ENCODE measurements at regions not wholly inside any gene's neighbourhood (a gene's known extent, or its start where the extent isn't known, plus 50 kb on each side); places are given as distances from the start of the nearest gene placed in this dataset.

- Histone ChIP-seq H3K9me3 (ENCODE audit: control insufficient read depth, insufficient read depth, low read length) (no peaks in the 10 kb centered on the region), H3K9ac (ENCODE audit: low read depth, low read length) (no peak overlapping the region), H3K36me3 (ENCODE audit: insufficient read depth, low read length) (no peaks in the 10 kb centered on the region), H3K4me1 (ENCODE audit: insufficient read depth, low read length) (no peaks in the 10 kb centered on the region)
These were observed 91.1 kb upstream of the PPP1R26 start for GRCh38 chr9:135388530-135388929.

- Histone ChIP-seq H3K9ac (ENCODE audit: low read depth, low read length) (no peak overlapping the region), H3K4me1 (ENCODE audit: insufficient read depth, low read length) (no peaks in the 10 kb centered on the region), H3K9me3 (ENCODE audit: control insufficient read depth, insufficient read depth, low read length) (peaks cover 2% of the 10 kb centered on the region), H3K36me3 (ENCODE audit: insufficient read depth, low read length) (no peaks in the 10 kb centered on the region)
These were observed 87.8 kb upstream of the PPP1R26 start for GRCh38 chr9:135391759-135392158.

GRCh38 chr9:135392511-135392910 is 87.1 kb upstream of the PPP1R26 start:
- Histone ChIP-seq H3K4me1 (ENCODE audit: insufficient read depth, low read length) (no peaks in the 10 kb centered on the region), H3K9me3 (ENCODE audit: control insufficient read depth, insufficient read depth, low read length) (peaks cover 2% of the 10 kb centered on the region)

GRCh38 chr9:135394131-135394530 is 85.5 kb upstream of the PPP1R26 start:
- no peaks in the 10 kb centered on the region for H3K4me1 ChIP-seq (ENCODE audit: insufficient read depth, low read length)
- H3K9me3 ChIP-seq (ENCODE audit: control insufficient read depth, insufficient read depth, low read length), result peaks cover 2% of the 10 kb centered on the region
- H3K9ac ChIP-seq (ENCODE audit: low read depth, low read length), result no peak overlapping the region
- H3K36me3 ChIP-seq (ENCODE audit: insufficient read depth, low read length), result no peaks in the 10 kb centered on the region

More at GRCh38 chr9:135392511-135392910, 87.1 kb upstream of the PPP1R26 start:
- Histone ChIP-seq H3K9ac (ENCODE audit: low read depth, low read length) (no peak overlapping the region), H3K36me3 (ENCODE audit: insufficient read depth, low read length) (no peaks in the 10 kb centered on the region)

- Histone ChIP-seq H3K9ac (ENCODE audit: low read depth, low read length) (no peak overlapping the region), H3K36me3 (ENCODE audit: insufficient read depth, low read length) (no peaks in the 10 kb centered on the region), H3K9me3 (ENCODE audit: control insufficient read depth, insufficient read depth, low read length) (peaks cover 2% of the 10 kb centered on the region), H3K4me1 (ENCODE audit: insufficient read depth, low read length) (no peaks in the 10 kb centered on the region)
These were observed 84.6 kb upstream of the PPP1R26 start for GRCh38 chr9:135394699-135395645.

GRCh38 chr9:135397142-135397541 is 82.4 kb upstream of the PPP1R26 start:
- H3K9ac ChIP-seq (ENCODE audit: low read depth, low read length), result no peak overlapping the region
- peaks cover 2% of the 10 kb centered on the region for H3K9me3 ChIP-seq (ENCODE audit: control insufficient read depth, insufficient read depth, low read length)
- no peaks in the 10 kb centered on the region for H3K4me1 ChIP-seq (ENCODE audit: insufficient read depth, low read length)
- H3K36me3 ChIP-seq (ENCODE audit: insufficient read depth, low read length), result no peaks in the 10 kb centered on the region

GRCh38 chr9:135399000-135399649 is 80.5 kb upstream of the PPP1R26 start:
- Histone ChIP-seq H3K36me3 (ENCODE audit: insufficient read depth, low read length) (no peaks in the 10 kb centered on the region), H3K4me1 (ENCODE audit: insufficient read depth, low read length) (no peaks in the 10 kb centered on the region), H3K9me3 (ENCODE audit: control insufficient read depth, insufficient read depth, low read length) (peaks cover 2% of the 10 kb centered on the region), H3K9ac (ENCODE audit: low read depth, low read length) (no peak overlapping the region)

GRCh38 chr9:135400496-135400895 is 79.1 kb upstream of the PPP1R26 start:
- H3K4me1 ChIP-seq (ENCODE audit: insufficient read depth, low read length), result no peaks in the 10 kb centered on the region
- H3K9me3 ChIP-seq (ENCODE audit: control insufficient read depth, insufficient read depth, low read length), result peaks cover 2% of the 10 kb centered on the region
- no peaks in the 10 kb centered on the region for H3K36me3 ChIP-seq (ENCODE audit: insufficient read depth, low read length)
- H3K9ac ChIP-seq (ENCODE audit: low read depth, low read length), result no peak overlapping the region

GRCh38 chr9:135401218-135401617 is 78.4 kb upstream of the PPP1R26 start:
- no peaks in the 10 kb centered on the region for H3K36me3 ChIP-seq (ENCODE audit: insufficient read depth, low read length)
- H3K9me3 ChIP-seq (ENCODE audit: control insufficient read depth, insufficient read depth, low read length), result peaks cover 2% of the 10 kb centered on the region
- no peaks in the 10 kb centered on the region for H3K4me1 ChIP-seq (ENCODE audit: insufficient read depth, low read length)
- H3K9ac ChIP-seq (ENCODE audit: low read depth, low read length), result no peak overlapping the region

- Histone ChIP-seq H3K9ac (ENCODE audit: low read depth, low read length) (no peak overlapping the region), H3K9me3 (ENCODE audit: control insufficient read depth, insufficient read depth, low read length) (no peaks in the 10 kb centered on the region), H3K36me3 (ENCODE audit: insufficient read depth, low read length) (no peaks in the 10 kb centered on the region), H3K4me1 (ENCODE audit: insufficient read depth, low read length) (no peaks in the 10 kb centered on the region)
These were observed 77.4 kb upstream of the PPP1R26 start for GRCh38 chr9:135402048-135402738.

- H3K9me3 ChIP-seq (ENCODE audit: control insufficient read depth, insufficient read depth, low read length), result no peaks in the 10 kb centered on the region
- H3K36me3 ChIP-seq (ENCODE audit: insufficient read depth, low read length), result no peaks in the 10 kb centered on the region
- H3K9ac ChIP-seq (ENCODE audit: low read depth, low read length), result no peak overlapping the region
- no peaks in the 10 kb centered on the region for H3K4me1 ChIP-seq (ENCODE audit: insufficient read depth, low read length)
These were observed 76.6 kb upstream of the PPP1R26 start for GRCh38 chr9:135402739-135403695.

GRCh38 chr9:135403733-135404450 is 75.7 kb upstream of the PPP1R26 start:
- Histone ChIP-seq H3K4me1 (ENCODE audit: insufficient read depth, low read length) (no peaks in the 10 kb centered on the region), H3K36me3 (ENCODE audit: insufficient read depth, low read length) (no peaks in the 10 kb centered on the region), H3K9ac (ENCODE audit: low read depth, low read length) (no peak overlapping the region), H3K9me3 (ENCODE audit: control insufficient read depth, insufficient read depth, low read length) (no peaks in the 10 kb centered on the region)

- Histone ChIP-seq H3K36me3 (ENCODE audit: insufficient read depth, low read length) (no peaks in the 10 kb centered on the region), H3K4me1 (ENCODE audit: insufficient read depth, low read length) (no peaks in the 10 kb centered on the region), H3K9ac (ENCODE audit: low read depth, low read length) (no peak overlapping the region), H3K9me3 (ENCODE audit: control insufficient read depth, insufficient read depth, low read length) (no peaks in the 10 kb centered on the region)
These were observed 75.0 kb upstream of the PPP1R26 start for GRCh38 chr9:135404451-135405144.
